ENCODE measurements at regions not wholly inside any gene's neighbourhood (a gene's known extent, or its start where the extent isn't known, plus 50 kb on each side); places are given as distances from the start of the nearest gene placed in this dataset.

DNA sequence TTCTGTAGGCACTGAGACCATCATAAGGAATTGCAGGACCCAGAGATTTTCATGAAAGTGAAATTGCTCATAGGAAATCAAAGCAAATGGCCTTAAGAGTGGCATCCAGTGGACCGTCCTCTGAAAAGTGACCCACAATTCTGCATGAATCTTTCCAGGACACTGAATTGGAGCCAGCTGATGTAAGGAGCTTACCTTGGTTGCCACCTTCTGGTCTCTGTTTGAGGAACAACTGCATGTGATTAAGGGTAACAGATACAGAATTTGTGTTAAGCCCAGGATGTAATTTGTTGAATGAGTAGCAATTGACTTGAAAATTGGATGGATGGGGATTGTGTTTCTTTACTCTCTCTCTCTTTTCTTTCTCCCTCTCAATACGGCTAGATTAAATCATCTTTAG, 49.9 kb upstream of the GAS1 start:
- no peaks in the 10 kb centered on the region for H3K36me3 ChIP-seq (ENCODE audit: low read depth, missing control alignments)
- H3K27ac ChIP-seq = no peak overlapping the region
- no peaks in the 10 kb centered on the region for H3K4me1 ChIP-seq
- H3K27me3 ChIP-seq = no peaks in the 10 kb centered on the region
- TF ChIP-seq, protein P1, sequence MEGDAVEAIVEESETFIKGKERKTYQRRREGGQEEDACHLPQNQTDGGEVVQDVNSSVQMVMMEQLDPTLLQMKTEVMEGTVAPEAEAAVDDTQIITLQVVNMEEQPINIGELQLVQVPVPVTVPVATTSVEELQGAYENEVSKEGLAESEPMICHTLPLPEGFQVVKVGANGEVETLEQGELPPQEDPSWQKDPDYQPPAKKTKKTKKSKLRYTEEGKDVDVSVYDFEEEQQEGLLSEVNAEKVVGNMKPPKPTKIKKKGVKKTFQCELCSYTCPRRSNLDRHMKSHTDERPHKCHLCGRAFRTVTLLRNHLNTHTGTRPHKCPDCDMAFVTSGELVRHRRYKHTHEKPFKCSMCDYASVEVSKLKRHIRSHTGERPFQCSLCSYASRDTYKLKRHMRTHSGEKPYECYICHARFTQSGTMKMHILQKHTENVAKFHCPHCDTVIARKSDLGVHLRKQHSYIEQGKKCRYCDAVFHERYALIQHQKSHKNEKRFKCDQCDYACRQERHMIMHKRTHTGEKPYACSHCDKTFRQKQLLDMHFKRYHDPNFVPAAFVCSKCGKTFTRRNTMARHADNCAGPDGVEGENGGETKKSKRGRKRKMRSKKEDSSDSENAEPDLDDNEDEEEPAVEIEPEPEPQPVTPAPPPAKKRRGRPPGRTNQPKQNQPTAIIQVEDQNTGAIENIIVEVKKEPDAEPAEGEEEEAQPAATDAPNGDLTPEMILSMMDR (IDR thresholded peaks at IDR 0.05) = no peak
- no peak overlapping the region for H3K4me3 ChIP-seq
- no peak for DNase-seq
- WGBS, 2 donors = 39 to 50% methylated on average over 2 of the region's 2 CpGs
- no peaks in the 10 kb centered on the region for H3K9me3 ChIP-seq
- intact Hi-C loops (cut with DNase I; ENCODE audit: low total_unique reads) = no loop called here

GRCh38 chr9:86997951-86998350, 50.6 kb upstream of the GAS1 start:
- H3K27ac ChIP-seq = no peak overlapping the region
- H3K4me1 ChIP-seq = no peaks in the 10 kb centered on the region
- intact Hi-C loops (cut with DNase I; ENCODE audit: low total_unique reads) = no loop called here
- H3K27me3 ChIP-seq = no peaks in the 10 kb centered on the region
- TF ChIP-seq, protein P1 (IDR thresholded peaks at IDR 0.05) = no peak
- no peak for TF ChIP-seq POLR2A (IDR thresholded peaks at IDR 0.05)
- H3K36me3 ChIP-seq (ENCODE audit: low read depth, missing control alignments) = no peaks in the 10 kb centered on the region
- 81 to 89% methylated on average over 2 of the region's 2 CpGs for WGBS, 2 donors
- no peak overlapping the region for H3K4me3 ChIP-seq
- DNase-seq = no peak
- H3K9me3 ChIP-seq = no peaks in the 10 kb centered on the region

DNA sequence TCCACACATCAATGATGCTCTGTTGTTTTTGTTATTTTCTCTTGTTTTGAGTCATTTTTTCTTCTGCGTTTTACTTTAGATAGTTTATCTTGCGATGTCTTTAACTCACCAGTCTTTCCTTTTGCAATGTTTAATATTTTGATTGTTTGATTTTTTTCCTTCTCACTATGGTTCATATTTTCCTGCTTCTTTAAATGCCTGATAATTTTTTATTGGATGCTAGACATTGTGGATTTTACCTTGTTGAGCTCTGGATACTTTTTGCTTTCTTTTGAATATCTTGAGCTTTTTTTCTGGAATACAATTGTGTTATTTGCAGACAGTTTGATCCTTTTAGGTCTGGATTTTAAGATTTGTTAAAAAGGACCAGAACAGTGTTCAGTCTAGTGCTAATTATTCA, 55.2 kb upstream of the GAS1 start:
- no peaks in the 10 kb centered on the region for H3K4me1 ChIP-seq
- 91 to 98% methylated on average over 2 of the region's 2 CpGs for WGBS, 2 donors
- no peak overlapping the region for H3K4me3 ChIP-seq
- DNase-seq = no peak
- no peaks in the 10 kb centered on the region for H3K36me3 ChIP-seq (ENCODE audit: low read depth, missing control alignments)
- H3K27me3 ChIP-seq = no peaks in the 10 kb centered on the region
- H3K9me3 ChIP-seq = no peaks in the 10 kb centered on the region
- intact Hi-C loops (cut with DNase I; ENCODE audit: low total_unique reads) = no loop called here
- TF ChIP-seq, protein P1 (IDR thresholded peaks at IDR 0.05) = no peak
- no peak for TF ChIP-seq POLR2A (IDR thresholded peaks at IDR 0.05)
- H3K27ac ChIP-seq = no peak overlapping the region

- H3K36me3 ChIP-seq (ENCODE audit: low read depth, missing control alignments) = no peaks in the 10 kb centered on the region
- no peak overlapping the region for H3K4me3 ChIP-seq
- no peaks in the 10 kb centered on the region for H3K9me3 ChIP-seq
- H3K4me1 ChIP-seq = no peaks in the 10 kb centered on the region
- DNase-seq = no peak
- TF ChIP-seq, protein P1 (IDR thresholded peaks at IDR 0.05) = no peak
- TF ChIP-seq POLR2A (IDR thresholded peaks at IDR 0.05) = no peak
- intact Hi-C loops (cut with DNase I; ENCODE audit: low total_unique reads) = no loop called here
- H3K27ac ChIP-seq = no peak overlapping the region
- no peaks in the 10 kb centered on the region for H3K27me3 ChIP-seq
These were observed 56.7 kb upstream of the GAS1 start for GRCh38 chr9:87004016-87004415.

GRCh38 chr9:87006956-87007355, 59.6 kb upstream of the GAS1 start:
- H3K9me3 ChIP-seq = no peaks in the 10 kb centered on the region
- no peak overlapping the region for H3K27ac ChIP-seq
- no peaks in the 10 kb centered on the region for H3K4me1 ChIP-seq
- TF ChIP-seq, protein P1 (IDR thresholded peaks at IDR 0.05) = no peak
- no peak for TF ChIP-seq POLR2A (IDR thresholded peaks at IDR 0.05)
- no peak for DNase-seq
- no peaks in the 10 kb centered on the region for H3K36me3 ChIP-seq (ENCODE audit: low read depth, missing control alignments)
- WGBS, 2 donors = 89 to 92% methylated on average over 4 of the region's 4 CpGs
- no peaks in the 10 kb centered on the region for H3K27me3 ChIP-seq
- intact Hi-C loops (cut with DNase I; ENCODE audit: low total_unique reads) = no loop called here
- H3K4me3 ChIP-seq = no peak overlapping the region

Measured in testis (tissue), 2 donors.